ENCODE measurements at regions not wholly inside any gene's neighbourhood (a gene's known extent, or its start where the extent isn't known, plus 50 kb on each side); places are given as distances from the start of the nearest gene placed in this dataset.

DNA sequence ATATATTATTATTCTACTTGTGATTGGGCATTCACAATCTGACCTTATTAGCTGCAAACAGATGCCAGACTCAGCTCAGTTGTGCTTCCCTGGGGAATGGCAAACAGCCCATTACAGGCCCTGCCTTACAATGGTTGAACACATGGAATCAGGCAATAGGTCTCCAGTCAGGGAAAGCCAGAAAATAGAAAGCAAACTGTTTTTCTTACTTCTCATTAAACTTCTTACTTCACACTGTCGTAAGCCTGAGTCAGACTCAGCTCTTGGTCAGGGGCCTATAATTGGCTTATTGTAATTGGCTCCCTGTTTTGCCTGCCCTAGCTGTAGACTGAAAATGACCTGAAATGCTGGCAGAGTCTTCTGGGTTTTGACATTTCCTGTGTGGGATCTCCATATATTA, 77.0 kb upstream of the CA10 start:
- no peak for TF ChIP-seq ZNF626 (tag by site-specific recombination; IDR thresholded peaks at IDR 0.05)
- no peak for TF ChIP-seq ZFP37 (tag by site-specific recombination; IDR thresholded peaks at IDR 0.05)
- no peak for TF ChIP-seq ZFP3 (tag by site-specific recombination; IDR thresholded peaks at IDR 0.05; ENCODE audit: low read depth)
- no peak for TF ChIP-seq ZNF555 (tag by site-specific recombination; conservative IDR thresholded peaks at IDR 0.05)
- no peak for TF ChIP-seq MEIS1 (CRISPR knock-in tag; IDR thresholded peaks at IDR 0.05; ENCODE audit: borderline replicate concordance)
- no peak for TF ChIP-seq ZNF521 (tag by site-specific recombination; IDR thresholded peaks at IDR 0.05)
- TF ChIP-seq ZEB2 (tag by site-specific recombination; IDR thresholded peaks at IDR 0.05) = no peak
- no peak for TF ChIP-seq ZNF549 (tag by site-specific recombination; IDR thresholded peaks at IDR 0.05)
